ENCODE measurements at regions not wholly inside any gene's neighbourhood (a gene's known extent, or its start where the extent isn't known, plus 50 kb on each side); places are given as distances from the start of the nearest gene placed in this dataset.

DNA sequence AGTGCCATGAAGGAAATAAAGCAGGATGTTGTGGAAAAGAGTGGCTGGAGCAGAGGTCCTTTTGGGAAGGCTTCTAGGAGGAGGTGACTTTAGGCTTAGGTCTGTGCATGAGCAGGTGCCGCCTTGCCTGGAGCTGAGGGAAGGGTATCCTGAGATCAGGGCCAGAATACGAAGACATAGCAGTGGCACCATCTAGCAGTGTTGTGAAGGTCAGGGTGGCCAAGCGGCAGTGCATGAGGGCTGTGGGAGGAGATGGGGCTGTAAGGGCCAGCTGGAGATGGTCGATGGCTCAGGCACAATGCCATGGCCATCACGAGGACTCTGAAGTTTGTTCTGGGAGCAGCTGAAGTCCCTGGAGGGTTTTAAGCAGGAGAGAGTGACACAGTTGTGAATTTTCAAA lies 219.5 kb downstream of the PTPRU start:
- H3K4me3 ChIP-seq (ENCODE audit: low read depth in 1 of 3, low read length in 3 of 3): no peak overlapping the region
- no peak overlapping the region for H3K9ac ChIP-seq (ENCODE audit: low read depth in 1 of 2, low read length in 2 of 2)
- H3K9me3 ChIP-seq (ENCODE audit: control insufficient read depth in 4 of 4, low read length in 3 of 4): no peaks in the 10 kb centered on the region
- TF ChIP-seq, protein P1, sequence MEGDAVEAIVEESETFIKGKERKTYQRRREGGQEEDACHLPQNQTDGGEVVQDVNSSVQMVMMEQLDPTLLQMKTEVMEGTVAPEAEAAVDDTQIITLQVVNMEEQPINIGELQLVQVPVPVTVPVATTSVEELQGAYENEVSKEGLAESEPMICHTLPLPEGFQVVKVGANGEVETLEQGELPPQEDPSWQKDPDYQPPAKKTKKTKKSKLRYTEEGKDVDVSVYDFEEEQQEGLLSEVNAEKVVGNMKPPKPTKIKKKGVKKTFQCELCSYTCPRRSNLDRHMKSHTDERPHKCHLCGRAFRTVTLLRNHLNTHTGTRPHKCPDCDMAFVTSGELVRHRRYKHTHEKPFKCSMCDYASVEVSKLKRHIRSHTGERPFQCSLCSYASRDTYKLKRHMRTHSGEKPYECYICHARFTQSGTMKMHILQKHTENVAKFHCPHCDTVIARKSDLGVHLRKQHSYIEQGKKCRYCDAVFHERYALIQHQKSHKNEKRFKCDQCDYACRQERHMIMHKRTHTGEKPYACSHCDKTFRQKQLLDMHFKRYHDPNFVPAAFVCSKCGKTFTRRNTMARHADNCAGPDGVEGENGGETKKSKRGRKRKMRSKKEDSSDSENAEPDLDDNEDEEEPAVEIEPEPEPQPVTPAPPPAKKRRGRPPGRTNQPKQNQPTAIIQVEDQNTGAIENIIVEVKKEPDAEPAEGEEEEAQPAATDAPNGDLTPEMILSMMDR (IDR thresholded peaks at IDR 0.05; ENCODE audit: low read depth, low read length, missing input control): no peak
- TF ChIP-seq REST (IDR thresholded peaks at IDR 0.05) (no peak), RAD21 (IDR thresholded peaks at IDR 0.05) (no peak), TAF1 (conservative IDR thresholded peaks at IDR 0.05) (no peak), ATF3 (IDR thresholded peaks at IDR 0.05) (no peak), HNF4G (IDR thresholded peaks at IDR 0.05) (no peak), HNF4A (conservative IDR thresholded peaks at IDR 0.05) (no peak), RXRA (IDR thresholded peaks at IDR 0.05) (no peak), SP1 (IDR thresholded peaks at IDR 0.05) (no peak), FOXA1 (IDR thresholded peaks at IDR 0.05) (no peak)
- no peaks in the 10 kb centered on the region for H3K4me1 ChIP-seq (ENCODE audit: control insufficient read depth in 4 of 4, insufficient read depth in 4 of 4, low read length in 3 of 4)
- WGBS: 83% methylated on average over 5 of the region's 5 CpGs
- no peak overlapping the region for H3K27ac ChIP-seq (ENCODE audit: low read depth in 1 of 2, low read length in 2 of 2)
- H3K36me3 ChIP-seq (ENCODE audit: control insufficient read depth in 4 of 4, insufficient read depth in 3 of 4, low read depth in 1 of 4, low read length in 3 of 4): no peaks in the 10 kb centered on the region
- H3K27me3 ChIP-seq (ENCODE audit: control insufficient read depth in 4 of 4, insufficient read depth in 4 of 4, low read length in 3 of 4): no peaks in the 10 kb centered on the region
- no peak for DNase-seq (ENCODE audit: low spot score)

- no peak overlapping the region for H3K9ac ChIP-seq (ENCODE audit: low read depth in 1 of 2, low read length in 2 of 2)
- no peaks in the 10 kb centered on the region for H3K27me3 ChIP-seq (ENCODE audit: control insufficient read depth in 4 of 4, insufficient read depth in 4 of 4, low read length in 3 of 4)
- H3K9me3 ChIP-seq (ENCODE audit: control insufficient read depth in 4 of 4, low read length in 3 of 4): no peaks in the 10 kb centered on the region
- TF ChIP-seq EGR1 (IDR thresholded peaks at IDR 0.05; ENCODE audit: low read depth in 2 of 2) (no peak), REST (IDR thresholded peaks at IDR 0.05) (no peak), ATF3 (IDR thresholded peaks at IDR 0.05) (no peak)
- no peak overlapping the region for H3K27ac ChIP-seq (ENCODE audit: low read depth in 1 of 2, low read length in 2 of 2)
- no peaks in the 10 kb centered on the region for H3K36me3 ChIP-seq (ENCODE audit: control insufficient read depth in 4 of 4, insufficient read depth in 3 of 4, low read depth in 1 of 4, low read length in 3 of 4)
- H3K4me1 ChIP-seq (ENCODE audit: control insufficient read depth in 4 of 4, insufficient read depth in 4 of 4, low read length in 3 of 4): no peaks in the 10 kb centered on the region
- no peak for DNase-seq (ENCODE audit: low spot score)
- WGBS: 78% methylated on average over 13 of the region's 13 CpGs
- no peak overlapping the region for H3K4me3 ChIP-seq (ENCODE audit: low read depth in 1 of 3, low read length in 3 of 3)
These were observed 218.5 kb downstream of the PTPRU start for GRCh38 chr1:29454616-29455380.
